ENCODE measurements at regions not wholly inside any gene's neighbourhood (a gene's known extent, or its start where the extent isn't known, plus 50 kb on each side); places are given as distances from the start of the nearest gene placed in this dataset.
A peak's percentile ranks its signal among the peaks of the same experiment; 100 is the strongest.

- TF ChIP-seq CTCF (IDR thresholded peaks at IDR 0.05; ENCODE audit: control extremely low read depth, extremely low read depth, low read depth, missing control alignments) = no peak
Measured at GRCh38 chr3:140842984-140843649, 98.5 kb upstream of the SLC25A36 start.

GRCh38 chr3:140843656-140844055 lies 98.0 kb upstream of the SLC25A36 start:
- ChIA-PET POLR2A (no interaction called here), CTCF (interaction anchor here (0.6 to 1.3 kb wide), 3 partner anchors 9 to 906 kb away, joined by 3 to 4 read pairs (median 3); no protein-coding TSS in a partner anchor)
- no peak for DNase-seq (ENCODE audit: extremely low spot score)
- no peak for TF ChIP-seq CTCF (IDR thresholded peaks at IDR 0.05; ENCODE audit: control extremely low read depth, extremely low read depth, low read depth, missing control alignments)

More at GRCh38 chr3:140842984-140843649, 98.5 kb upstream of the SLC25A36 start:
- CTCF ChIA-PET = interaction anchor here (0.6 to 1.3 kb wide), 3 partner anchors 9 to 905 kb away, joined by 3 to 4 read pairs (median 3); no protein-coding TSS in a partner anchor
- DNase-seq (ENCODE audit: extremely low spot score) = peak; percentile 72
- POLR2A ChIA-PET = no interaction called here

GRCh38 chr3:140844072-140844471 lies 97.6 kb upstream of the SLC25A36 start:
- no peak for TF ChIP-seq CTCF (IDR thresholded peaks at IDR 0.05; ENCODE audit: control extremely low read depth, extremely low read depth, low read depth, missing control alignments)
- ChIA-PET CTCF (interaction anchor here (1.1 to 1.3 kb wide), 2 partner anchors 10 to 21 kb away, joined by 3 to 4 read pairs; no protein-coding TSS in a partner anchor), POLR2A (no interaction called here)
- DNase-seq (ENCODE audit: extremely low spot score) = no peak

GRCh38 chr3:140845882-140846281 lies 95.8 kb upstream of the SLC25A36 start:
- ChIA-PET CTCF (no interaction called here), POLR2A (no interaction called here)
- no peak for TF ChIP-seq CTCF (IDR thresholded peaks at IDR 0.05; ENCODE audit: control extremely low read depth, extremely low read depth, low read depth, missing control alignments)
- peak; percentile 32 for DNase-seq (ENCODE audit: extremely low spot score)

- ChIA-PET POLR2A (no interaction called here), CTCF (no interaction called here)
- DNase-seq (ENCODE audit: extremely low spot score) = no peak
- TF ChIP-seq CTCF (IDR thresholded peaks at IDR 0.05; ENCODE audit: control extremely low read depth, extremely low read depth, low read depth, missing control alignments) = no peak
Measured at GRCh38 chr3:140848666-140849065, 93.0 kb upstream of the SLC25A36 start.

GRCh38 chr3:140850210-140850955 lies 91.3 kb upstream of the SLC25A36 start:
- DNase-seq (ENCODE audit: extremely low spot score) = no peak
- ChIA-PET POLR2A (no interaction called here), CTCF (interaction anchor here (1.2 kb wide), 1 partner anchor 37 kb away, joined by 3 read pairs; no protein-coding TSS in a partner anchor)
- TF ChIP-seq CTCF (IDR thresholded peaks at IDR 0.05; ENCODE audit: control extremely low read depth, extremely low read depth, low read depth, missing control alignments) = no peak
